Gastroesophageal sphincter (tissue), 3 donors: ENCODE measurements at regions not wholly inside any gene's neighbourhood (a gene's known extent, or its start where the extent isn't known, plus 50 kb on each side); places are given as distances from the start of the nearest gene placed in this dataset.

ENCODE experiments used
- CTCF ChIP-seq, 4 experiments: fragments of 200-600 bp in 2 of 4; fragments of 450-650 bp in 2 of 4; sonication (generic) in 1 of 4; IDR thresholded peaks; one replicate each; pipeline ENCODE4 v1.5.1; 2017 to 2019; ENCODE audit warnings: antibody characterized with exemption in 4 of 4, mild to moderate bottlenecking in 2 of 4, moderate library complexity in 2 of 4
- EP300 ChIP-seq: sonication (generic); formaldehyde crosslinking; IDR thresholded peaks from one replicate; pipeline ENCODE4 v1.6.1; 2017; ENCODE audit warnings: antibody characterized with exemption, mild to moderate bottlenecking
- POLR2A ChIP-seq, 2 donors: fragments of 450-650 bp; IDR thresholded peaks; one replicate each; pipeline ENCODE4 v1.6.1; 2017; ENCODE audit warnings: antibody characterized with exemption in 2 of 2, mild to moderate bottlenecking in 2 of 2, moderate library complexity in 1 of 2
- POLR2AphosphoS5 ChIP-seq: sonication (generic); formaldehyde crosslinking; IDR thresholded peaks from one replicate; pipeline ENCODE4 v1.6.1; 2017; ENCODE audit warnings: antibody characterized with exemption

- TF ChIP-seq CTCF (IDR thresholded peaks at IDR 0.05) (no peak), POLR2AphosphoS5 (no peak), POLR2A (IDR thresholded peaks at IDR 0.05) (no peak), EP300 (no peak)
Observed at GRCh38 chr21:38885909-38886308, 80.2 kb downstream of the ETS2 start.
